Neutrophil (primary cell): ENCODE measurements at regions not wholly inside any gene's neighbourhood (a gene's known extent, or its start where the extent isn't known, plus 50 kb on each side); places are given as distances from the start of the nearest gene placed in this dataset.

ENCODE experiments used
- H3K27ac ChIP-seq: fragments of 200-600 bp; sonication (generic); 2 replicates; pipeline ENCODE4 v1.5.1; 2016; ENCODE audit warnings: mild to moderate bottlenecking, moderate library complexity
- H3K27me3 ChIP-seq: fragments of 200-600 bp; sonication (generic); 2 replicates; pipeline ENCODE4 v1.6.0; 2016; ENCODE audit warnings: mild to moderate bottlenecking
- H3K36me3 ChIP-seq: fragments of 200-600 bp; sonication (generic); 2 replicates; pipeline ENCODE4 v1.5.1; 2017
- H3K4me1 ChIP-seq, 2 experiments: fragments of 200-600 bp in 1 of 2; sonication (generic) in 1 of 2; 1 replicate in 1 of 2; 2 replicates in 1 of 2; pipeline versions ENCODE4 v1.5.1 to v1.6.1; 2013 to 2016; ENCODE audit warnings: low read depth in 1 of 2, low read length in 1 of 2, mild to moderate bottlenecking in 1 of 2, moderate library complexity in 1 of 2; ENCODE audit not compliant: control insufficient read depth in 1 of 2, insufficient read depth in 1 of 2
- H3K4me3 ChIP-seq, 2 experiments: fragments of 200-600 bp in 1 of 2; sonication (generic) in 1 of 2; 1 replicate in 1 of 2; 2 replicates in 1 of 2; pipeline ENCODE4 v1.5.1; 2013 to 2016; ENCODE audit warnings: low read depth in 1 of 2, low read length in 1 of 2, mild to moderate bottlenecking in 1 of 2, moderate library complexity in 1 of 2
- H3K9me3 ChIP-seq: fragments of 200-600 bp; sonication (generic); 2 replicates; pipeline ENCODE4 v1.5.1; 2016
- TF ChIP-seq, protein P1 (sequence below): fragments of 200-600 bp; sonication (generic); IDR thresholded peaks from 2 replicates; pipeline ENCODE4 v1.5.1; 2016; ENCODE audit warnings: antibody characterized with exemption

- TF ChIP-seq, protein P1, sequence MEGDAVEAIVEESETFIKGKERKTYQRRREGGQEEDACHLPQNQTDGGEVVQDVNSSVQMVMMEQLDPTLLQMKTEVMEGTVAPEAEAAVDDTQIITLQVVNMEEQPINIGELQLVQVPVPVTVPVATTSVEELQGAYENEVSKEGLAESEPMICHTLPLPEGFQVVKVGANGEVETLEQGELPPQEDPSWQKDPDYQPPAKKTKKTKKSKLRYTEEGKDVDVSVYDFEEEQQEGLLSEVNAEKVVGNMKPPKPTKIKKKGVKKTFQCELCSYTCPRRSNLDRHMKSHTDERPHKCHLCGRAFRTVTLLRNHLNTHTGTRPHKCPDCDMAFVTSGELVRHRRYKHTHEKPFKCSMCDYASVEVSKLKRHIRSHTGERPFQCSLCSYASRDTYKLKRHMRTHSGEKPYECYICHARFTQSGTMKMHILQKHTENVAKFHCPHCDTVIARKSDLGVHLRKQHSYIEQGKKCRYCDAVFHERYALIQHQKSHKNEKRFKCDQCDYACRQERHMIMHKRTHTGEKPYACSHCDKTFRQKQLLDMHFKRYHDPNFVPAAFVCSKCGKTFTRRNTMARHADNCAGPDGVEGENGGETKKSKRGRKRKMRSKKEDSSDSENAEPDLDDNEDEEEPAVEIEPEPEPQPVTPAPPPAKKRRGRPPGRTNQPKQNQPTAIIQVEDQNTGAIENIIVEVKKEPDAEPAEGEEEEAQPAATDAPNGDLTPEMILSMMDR = no peak
Observed at GRCh38 chr12:90585640-90586304, 369.2 kb downstream of the CCER1 start.

DNA sequence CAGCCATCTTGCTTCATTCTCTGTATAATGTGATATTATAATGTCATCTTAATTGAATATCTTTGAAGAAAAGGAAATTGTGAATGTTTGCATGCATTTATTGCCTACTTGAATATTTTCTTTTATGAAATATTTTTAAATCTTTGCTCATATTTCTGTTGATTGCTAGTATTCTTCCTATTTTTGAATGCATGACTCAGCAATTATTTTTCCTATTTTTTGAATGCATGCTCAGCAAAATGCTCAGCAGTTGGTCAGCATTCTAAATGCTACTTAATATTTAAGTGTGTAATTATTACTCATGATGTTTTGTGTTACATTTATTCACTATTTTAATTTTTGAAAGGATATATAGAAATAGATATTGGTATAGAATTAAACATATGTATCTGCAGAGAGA, 378.3 kb downstream of the CCER1 start:
- Histone ChIP-seq H3K4me3 (no peak overlapping the region), H3K27me3 (no peaks in the 10 kb centered on the region), H3K9me3 (no peaks in the 10 kb centered on the region), H3K36me3 (no peaks in the 10 kb centered on the region), H3K27ac (no peak overlapping the region), H3K4me1 (no peaks in the 10 kb centered on the region)
- TF ChIP-seq, protein P1 = no peak

More at GRCh38 chr12:90585640-90586304, 369.2 kb downstream of the CCER1 start:
- Histone ChIP-seq H3K4me1 (no peaks in the 10 kb centered on the region), H3K36me3 (no peaks in the 10 kb centered on the region), H3K9me3 (no peaks in the 10 kb centered on the region), H3K27ac (no peak overlapping the region), H3K4me3 (no peak overlapping the region), H3K27me3 (no peaks in the 10 kb centered on the region)

GRCh38 chr12:90575995-90576394, 379.0 kb downstream of the CCER1 start:
- H3K4me1 ChIP-seq = no peaks in the 10 kb centered on the region
- no peak overlapping the region for H3K27ac ChIP-seq
- no peaks in the 10 kb centered on the region for H3K9me3 ChIP-seq
- H3K27me3 ChIP-seq = no peaks in the 10 kb centered on the region
- no peaks in the 10 kb centered on the region for H3K36me3 ChIP-seq
- H3K4me3 ChIP-seq = no peak overlapping the region
- TF ChIP-seq, protein P1 = no peak

DNA sequence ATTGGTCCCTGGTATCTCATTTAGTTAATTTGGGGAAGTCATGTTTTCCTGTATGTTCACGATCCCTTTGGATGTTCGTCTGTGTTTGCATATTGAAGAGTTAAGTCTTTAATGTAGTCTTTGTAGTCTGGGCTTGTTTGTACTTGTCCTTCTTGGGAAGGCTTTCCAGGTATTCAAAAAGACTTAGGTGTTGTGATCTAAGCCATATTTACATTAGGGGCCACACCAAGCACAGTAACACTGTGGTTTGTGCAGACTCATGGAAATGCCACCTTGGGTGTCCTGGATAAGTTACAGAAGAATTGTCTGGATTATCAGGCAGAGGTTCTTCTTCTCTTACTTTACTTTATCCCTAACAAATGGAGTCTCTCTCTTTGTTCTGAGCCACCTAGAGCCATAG, 380.3 kb downstream of the CCER1 start:
- Histone ChIP-seq H3K36me3 (no peaks in the 10 kb centered on the region), H3K27ac (no peak overlapping the region), H3K27me3 (no peaks in the 10 kb centered on the region), H3K4me3 (no peak overlapping the region), H3K4me1 (no peaks in the 10 kb centered on the region), H3K9me3 (no peaks in the 10 kb centered on the region)
- TF ChIP-seq, protein P1 = no peak

DNA sequence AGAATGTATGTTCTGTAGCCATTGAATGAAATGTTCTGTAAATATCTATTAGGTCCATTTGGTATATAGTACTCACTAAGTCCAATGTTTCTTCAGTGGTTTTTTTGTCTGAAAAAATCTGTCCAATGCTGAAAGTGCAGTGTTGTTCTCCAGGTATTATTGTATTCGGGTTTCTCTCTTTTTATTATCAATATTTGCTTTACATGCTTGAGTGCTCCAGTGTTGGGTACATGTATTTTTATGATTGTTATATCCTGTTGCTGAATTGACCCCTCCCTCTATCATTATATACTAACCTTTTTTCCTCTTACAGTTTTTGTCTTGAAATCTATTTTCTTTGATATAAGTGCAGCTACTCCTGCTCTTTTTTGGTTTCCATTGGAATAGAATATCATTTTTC, 382.2 kb downstream of the CCER1 start:
- no peak overlapping the region for H3K4me3 ChIP-seq
- H3K36me3 ChIP-seq = no peaks in the 10 kb centered on the region
- H3K4me1 ChIP-seq = no peaks in the 10 kb centered on the region
- no peaks in the 10 kb centered on the region for H3K27me3 ChIP-seq
- TF ChIP-seq, protein P1 = no peak
- no peaks in the 10 kb centered on the region for H3K9me3 ChIP-seq
- H3K27ac ChIP-seq = no peak overlapping the region
